H54 (cell line): ENCODE measurements at regions not wholly inside any gene's neighbourhood (a gene's known extent, or its start where the extent isn't known, plus 50 kb on each side); places are given as distances from the start of the nearest gene placed in this dataset.
"Not testable (repeated sequence)": the region's sequence is repeated elsewhere in the genome, so short reads cannot be mapped to it uniquely, and the experiment has no call there.

Experiments
- DNase-seq: peaks from one replicate; pipeline ENCODE4 v3.0.0; 2011; ENCODE audit warnings: low spot score, mixed read lengths; ENCODE audit not compliant: insufficient read length
- FAIRE-seq: peaks from 3 replicates; lab custom pipeline; 2011; peaks lifted over from hg19 to GRCh38; lab: Jason Lieb, UNC
- POLR2A ChIP-seq: IDR thresholded peaks from 2 replicates; pipeline ENCODE4 v1.6.1; 2011; ENCODE audit warnings: low read depth, mild to moderate bottlenecking, low read length

GRCh38 chr2:128411431-128411830 lies 92.8 kb upstream of the HS6ST1 start:
- TF ChIP-seq POLR2A, result no peak
- DNase-seq (no peak), FAIRE-seq (no peak)

GRCh38 chr2:128412181-128412871 lies 93.7 kb upstream of the HS6ST1 start:
- FAIRE-seq (no peak), DNase-seq (no peak)
- TF ChIP-seq POLR2A, result no peak

- TF ChIP-seq POLR2A, result no peak
- DNase-seq (no peak), FAIRE-seq (no peak)
Measured at GRCh38 chr2:128413014-128413717, 94.5 kb upstream of the HS6ST1 start.

DNA sequence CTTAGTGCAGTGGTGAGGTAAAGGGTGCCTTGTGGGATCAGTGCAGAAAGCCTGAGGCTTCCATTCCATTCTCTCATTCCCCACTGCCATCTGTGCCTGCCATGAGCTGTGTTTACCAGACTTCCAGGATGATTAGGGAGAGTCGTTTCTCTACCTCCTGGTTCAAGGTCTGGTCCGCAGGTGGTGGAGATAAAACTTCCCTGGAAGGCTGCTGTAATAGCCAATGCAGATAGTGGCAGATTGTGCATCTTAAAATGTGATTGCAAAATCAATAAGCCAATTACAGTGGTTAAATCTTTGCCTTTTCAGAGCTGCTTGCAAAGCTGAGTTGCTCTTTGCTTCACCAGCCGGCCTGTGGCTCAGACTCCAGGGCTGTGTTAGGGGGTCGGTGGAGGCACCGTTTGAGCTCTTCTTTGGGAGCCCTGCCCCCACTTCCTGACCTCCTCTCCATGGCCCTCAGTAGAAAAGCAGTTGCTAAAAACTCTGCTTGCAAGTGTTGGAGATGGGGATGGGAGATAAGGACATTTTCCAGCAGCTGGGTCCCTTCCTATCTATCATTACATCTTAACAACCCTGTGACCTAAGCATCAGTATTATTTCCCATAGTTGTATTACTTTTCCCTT lies 95.2 kb upstream of the HS6ST1 start:
- no peak for DNase-seq
- no peak for FAIRE-seq
- no peak for TF ChIP-seq POLR2A

DNA sequence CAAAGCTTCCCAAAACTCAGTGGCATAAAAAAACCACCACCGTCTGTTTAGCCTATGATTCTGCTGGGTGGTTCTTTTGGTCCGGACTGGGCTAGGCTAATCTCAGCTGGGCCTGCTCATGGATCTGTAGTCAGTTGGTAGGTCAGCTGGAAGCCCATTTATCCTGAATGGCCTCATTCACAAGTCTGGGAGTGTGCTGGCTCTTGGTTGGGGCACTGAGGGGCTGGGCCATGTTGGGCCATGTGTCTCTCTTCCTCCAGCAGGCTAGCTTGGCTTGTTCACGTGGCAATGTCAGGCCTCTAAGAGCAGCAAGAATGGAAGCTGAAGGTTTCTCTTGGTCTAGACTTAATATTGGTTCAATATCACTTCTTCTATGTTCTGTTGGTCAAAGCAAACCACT lies 95.7 kb upstream of the HS6ST1 start:
- FAIRE-seq (no peak), DNase-seq (no peak)
- no peak for TF ChIP-seq POLR2A

DNA sequence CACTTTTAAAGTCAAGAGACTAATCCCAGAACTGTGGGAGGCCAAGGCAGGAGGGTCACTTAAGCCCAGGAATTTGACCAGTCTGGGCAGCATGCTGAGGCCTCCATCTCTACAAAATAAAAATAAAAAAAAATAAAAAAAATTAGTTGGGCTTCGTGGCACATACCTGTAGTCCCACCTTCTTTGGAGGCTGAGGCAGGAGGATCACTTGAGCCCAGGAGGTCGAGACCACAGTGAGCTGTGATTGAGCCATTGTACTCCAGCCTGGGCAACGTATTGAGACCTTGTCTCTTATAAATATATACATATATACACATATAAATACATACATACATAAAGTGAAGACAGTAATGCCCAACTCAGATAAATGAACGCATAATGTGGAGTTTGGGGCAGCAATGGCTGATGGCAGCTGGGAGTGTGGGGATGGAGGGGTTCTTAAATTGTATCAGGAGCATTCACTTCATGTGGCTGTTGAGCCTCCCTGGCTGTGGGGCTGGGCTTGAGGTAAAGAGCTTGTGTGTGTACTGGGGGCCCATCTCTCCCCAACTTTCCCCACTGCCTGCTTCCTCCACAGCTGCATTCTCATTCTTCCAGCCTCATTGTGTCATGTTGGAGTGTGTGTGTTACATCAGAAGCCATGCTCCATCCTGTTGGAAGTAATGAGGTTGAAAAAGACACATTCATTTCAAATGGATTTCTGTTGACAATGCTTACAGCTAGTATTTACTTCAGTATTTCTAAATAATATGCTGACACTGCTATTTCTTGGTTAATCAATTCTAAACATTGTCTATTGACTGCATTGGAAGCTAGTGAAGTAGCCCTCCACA lies 96.5 kb upstream of the HS6ST1 start:
- no peak for DNase-seq
- no peak for FAIRE-seq
- TF ChIP-seq POLR2A, result no peak

- DNase-seq (no peak), FAIRE-seq (no peak)
- TF ChIP-seq POLR2A, result no peak
Measured at GRCh38 chr2:128415779-128416061, 97.1 kb upstream of the HS6ST1 start.

- TF ChIP-seq POLR2A, result no peak
- FAIRE-seq (no peak), DNase-seq (no peak)
Measured at GRCh38 chr2:128416109-128416785, 97.6 kb upstream of the HS6ST1 start.

DNA sequence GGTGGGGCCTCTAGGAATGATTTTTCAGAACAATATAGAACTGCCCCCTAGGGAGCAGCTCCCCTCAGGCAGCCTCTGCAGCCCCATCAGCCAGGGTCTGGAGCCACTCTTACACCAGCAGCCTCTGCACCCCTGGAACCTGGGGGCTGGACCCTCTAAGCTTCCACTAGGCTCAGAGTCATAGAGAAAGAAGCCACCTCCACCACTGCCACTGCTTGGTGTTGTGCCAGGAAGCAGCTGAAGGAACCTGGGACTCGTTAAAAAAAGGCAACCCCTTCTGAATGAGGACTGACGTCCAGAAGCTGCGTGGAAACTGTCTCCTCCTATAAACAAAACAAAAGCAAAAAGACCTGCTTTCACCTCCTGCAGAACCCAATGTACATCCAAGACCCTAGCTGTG lies 98.1 kb upstream of the HS6ST1 start:
- TF ChIP-seq POLR2A, result no peak
- FAIRE-seq, result no peak
- DNase-seq, result no peak

DNA sequence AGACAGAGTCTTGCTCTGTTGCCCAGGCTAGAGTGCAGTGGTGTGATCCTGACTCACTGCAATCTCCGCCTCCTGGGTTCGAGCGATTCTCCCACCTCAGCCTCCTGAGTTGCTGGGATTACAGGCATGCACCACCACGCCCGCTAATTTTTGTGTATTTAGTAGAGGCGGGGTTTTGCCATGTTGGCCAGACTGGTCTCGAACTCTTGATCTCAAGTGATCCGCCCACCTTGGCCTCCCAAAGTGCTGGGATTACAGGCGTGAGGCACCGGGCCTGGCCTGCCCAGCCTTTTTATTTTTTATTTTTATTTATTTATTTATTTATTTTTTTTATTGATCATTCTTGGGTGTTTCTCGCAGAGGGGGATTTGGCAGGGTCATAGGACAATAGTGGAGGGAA lies 98.6 kb upstream of the HS6ST1 start:
- FAIRE-seq, DNase-seq: not testable (repeated sequence)

DNA sequence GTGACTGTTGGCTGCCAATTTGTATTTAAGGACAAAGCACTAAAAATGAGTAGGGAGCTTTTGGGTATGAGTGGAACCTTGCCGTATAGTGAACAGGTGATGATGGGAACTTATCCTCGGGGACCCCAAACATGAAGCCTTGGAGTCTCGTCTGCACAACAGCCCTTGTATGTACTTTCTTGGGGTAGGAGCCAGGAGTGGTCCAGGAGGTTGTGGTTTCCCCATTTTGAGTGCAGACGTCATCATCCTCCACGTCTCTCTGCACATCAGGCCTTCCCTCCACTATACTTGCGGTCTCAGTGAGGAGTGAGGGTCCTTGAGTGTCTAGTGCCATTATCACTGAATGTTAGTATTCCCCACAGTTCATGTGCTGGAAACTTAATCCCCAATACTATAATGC lies 101.5 kb upstream of the HS6ST1 start:
- FAIRE-seq (no peak), DNase-seq (no peak)
- no peak for TF ChIP-seq POLR2A

DNA sequence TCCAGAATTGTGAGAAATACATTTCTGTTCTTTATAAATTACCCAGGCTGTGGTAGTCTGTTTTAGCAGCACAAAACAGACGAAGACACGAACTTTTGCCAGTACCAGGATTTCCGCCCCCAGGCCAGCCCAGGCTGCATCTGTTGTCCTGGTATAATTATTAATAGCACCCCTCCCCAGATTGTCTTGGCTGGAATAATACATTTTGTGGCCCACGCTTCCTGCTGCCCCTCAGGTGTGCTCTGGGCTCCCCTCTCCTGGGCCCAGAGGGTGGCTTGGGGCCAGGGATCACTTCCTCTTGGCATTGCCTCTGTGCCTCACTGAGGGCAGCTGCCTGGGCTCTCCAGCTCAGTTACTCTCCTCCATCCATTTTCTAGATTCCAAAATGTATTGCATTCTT lies 102.1 kb upstream of the HS6ST1 start:
- TF ChIP-seq POLR2A, result no peak
- FAIRE-seq (no peak), DNase-seq (no peak)

DNA sequence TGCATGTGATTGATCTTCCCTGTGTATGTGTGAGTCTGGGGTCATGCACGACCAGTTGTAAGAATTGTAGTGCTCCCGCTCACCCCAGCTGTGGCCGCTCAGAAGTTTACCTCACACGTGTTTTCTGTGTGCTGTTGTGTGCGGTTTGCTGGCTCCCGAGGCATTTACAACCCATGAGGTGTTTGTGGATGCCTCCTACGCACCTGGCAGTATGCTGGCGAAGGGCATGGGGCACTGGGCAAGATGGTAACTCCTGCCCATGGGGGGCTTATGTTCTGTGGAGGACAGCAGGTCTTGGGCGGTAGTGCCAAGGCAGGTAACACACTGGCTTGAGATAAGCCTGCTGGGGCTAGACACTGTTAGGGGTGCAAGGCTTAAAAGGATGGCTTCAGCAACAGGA lies 102.6 kb upstream of the HS6ST1 start:
- DNase-seq (no peak), FAIRE-seq (no peak)
- TF ChIP-seq POLR2A, result no peak
